Thoracic aorta (tissue), 2 donors: ENCODE measurements at regions not wholly inside any gene's neighbourhood (a gene's known extent, or its start where the extent isn't known, plus 50 kb on each side); places are given as distances from the start of the nearest gene placed in this dataset.

Experiments used
- ATAC-seq: fragments of 150-250 bp; one replicate; pipeline ENCODE4 v1.8.0; 2017; ENCODE audit warnings: low read depth; ENCODE audit not compliant: insufficient number of reproducible peaks, low FRiP score
- DNase-seq: peaks from one replicate; pipeline ENCODE4 v3.0.0-alpha.2; 2020; ENCODE audit warnings: low spot score
- H3K27ac ChIP-seq, 2 donors: fragments of 200-600 bp; sonication (generic); 1 replicate in 1 of 2; 2 replicates in 1 of 2; pipeline ENCODE4 v1.5.1; 2016; ENCODE audit warnings: mild to moderate bottlenecking in 2 of 2, moderate library complexity in 2 of 2
- H3K27me3 ChIP-seq: fragments of 200-600 bp; sonication (generic); replicated peaks from 2 replicates; pipeline ENCODE4 v1.6.0; 2016; ENCODE audit warnings: mild to moderate bottlenecking; ENCODE audit not compliant: insufficient read depth
- H3K36me3 ChIP-seq: fragments of 200-600 bp; sonication (generic); one replicate; pipeline ENCODE4 v1.5.1; 2016
- H3K4me1 ChIP-seq, 2 donors: fragments of 200-600 bp; sonication (generic); 1 replicate in 1 of 2; 2 replicates in 1 of 2; pipeline versions ENCODE4 v1.5.1 to v1.6.0; 2016; ENCODE audit warnings: low read depth in 2 of 2, mild to moderate bottlenecking in 1 of 2; ENCODE audit not compliant: control insufficient read depth in 1 of 2
- H3K4me3 ChIP-seq: fragments of 200-600 bp; sonication (generic); 2 replicates; pipeline ENCODE4 v1.5.1; 2016; ENCODE audit warnings: mild to moderate bottlenecking
- H3K9me3 ChIP-seq: fragments of 200-600 bp; sonication (generic); 2 replicates; pipeline ENCODE4 v1.5.1; 2016
- TF ChIP-seq, protein P1 (sequence below): fragments of 200-600 bp; sonication (generic); IDR thresholded peaks from one replicate; pipeline ENCODE4 v1.5.1; 2019; ENCODE audit warnings: antibody characterized with exemption

DNA sequence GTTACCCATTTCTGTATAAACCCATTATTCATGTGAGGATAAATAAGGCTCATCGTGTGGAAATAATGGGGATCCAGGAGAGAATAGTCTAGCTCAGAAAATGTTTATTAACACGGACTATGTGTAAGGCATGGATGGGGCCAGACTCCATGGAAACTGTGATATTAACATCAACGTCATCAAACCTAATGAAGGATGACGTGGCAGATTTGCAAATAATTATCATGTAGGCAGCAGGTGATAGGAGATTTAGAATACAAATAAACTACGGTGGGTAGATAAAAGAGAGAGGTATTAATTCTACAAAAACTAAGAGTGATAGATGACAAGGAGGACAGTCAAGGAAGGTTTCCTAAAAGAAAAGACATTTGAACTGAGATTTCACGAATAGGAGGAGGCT, 592.2 kb downstream of the REEP3 start:
- H3K27ac ChIP-seq, result no peak overlapping the region
- H3K9me3 ChIP-seq, result no peaks in the 10 kb centered on the region
- no peaks in the 10 kb centered on the region for H3K27me3 ChIP-seq
- H3K36me3 ChIP-seq, result no peaks in the 10 kb centered on the region
- TF ChIP-seq, protein P1, sequence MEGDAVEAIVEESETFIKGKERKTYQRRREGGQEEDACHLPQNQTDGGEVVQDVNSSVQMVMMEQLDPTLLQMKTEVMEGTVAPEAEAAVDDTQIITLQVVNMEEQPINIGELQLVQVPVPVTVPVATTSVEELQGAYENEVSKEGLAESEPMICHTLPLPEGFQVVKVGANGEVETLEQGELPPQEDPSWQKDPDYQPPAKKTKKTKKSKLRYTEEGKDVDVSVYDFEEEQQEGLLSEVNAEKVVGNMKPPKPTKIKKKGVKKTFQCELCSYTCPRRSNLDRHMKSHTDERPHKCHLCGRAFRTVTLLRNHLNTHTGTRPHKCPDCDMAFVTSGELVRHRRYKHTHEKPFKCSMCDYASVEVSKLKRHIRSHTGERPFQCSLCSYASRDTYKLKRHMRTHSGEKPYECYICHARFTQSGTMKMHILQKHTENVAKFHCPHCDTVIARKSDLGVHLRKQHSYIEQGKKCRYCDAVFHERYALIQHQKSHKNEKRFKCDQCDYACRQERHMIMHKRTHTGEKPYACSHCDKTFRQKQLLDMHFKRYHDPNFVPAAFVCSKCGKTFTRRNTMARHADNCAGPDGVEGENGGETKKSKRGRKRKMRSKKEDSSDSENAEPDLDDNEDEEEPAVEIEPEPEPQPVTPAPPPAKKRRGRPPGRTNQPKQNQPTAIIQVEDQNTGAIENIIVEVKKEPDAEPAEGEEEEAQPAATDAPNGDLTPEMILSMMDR, result no peak
- ATAC-seq (no peak), DNase-seq (no peak)
- no peaks in the 10 kb centered on the region for H3K4me1 ChIP-seq
- H3K4me3 ChIP-seq, result no peak overlapping the region

DNA sequence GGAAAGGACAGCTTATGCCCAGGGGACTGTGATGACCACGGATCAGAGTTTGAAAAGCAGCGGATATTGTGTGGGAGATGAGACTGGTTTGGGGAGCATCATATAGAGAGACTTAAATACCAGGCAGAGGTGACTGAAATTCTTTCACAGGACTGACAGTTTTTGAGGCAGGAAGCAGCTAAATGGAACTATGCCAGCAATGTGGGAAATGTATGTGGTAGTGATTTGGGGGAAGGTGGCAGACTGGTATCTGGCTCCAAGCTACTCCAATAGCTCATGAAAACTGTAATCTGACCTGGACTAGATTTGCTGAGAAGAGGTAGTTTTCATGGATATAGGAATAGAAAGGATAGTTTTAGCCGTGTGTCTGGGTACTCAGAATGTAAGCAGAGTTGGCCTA, 592.6 kb downstream of the REEP3 start:
- no peak overlapping the region for H3K4me3 ChIP-seq
- no peaks in the 10 kb centered on the region for H3K27me3 ChIP-seq
- ATAC-seq (no peak), DNase-seq (no peak)
- H3K36me3 ChIP-seq, result no peaks in the 10 kb centered on the region
- no peaks in the 10 kb centered on the region for H3K4me1 ChIP-seq
- no peaks in the 10 kb centered on the region for H3K9me3 ChIP-seq
- TF ChIP-seq, protein P1, result no peak
- H3K27ac ChIP-seq, result no peak overlapping the region

DNA sequence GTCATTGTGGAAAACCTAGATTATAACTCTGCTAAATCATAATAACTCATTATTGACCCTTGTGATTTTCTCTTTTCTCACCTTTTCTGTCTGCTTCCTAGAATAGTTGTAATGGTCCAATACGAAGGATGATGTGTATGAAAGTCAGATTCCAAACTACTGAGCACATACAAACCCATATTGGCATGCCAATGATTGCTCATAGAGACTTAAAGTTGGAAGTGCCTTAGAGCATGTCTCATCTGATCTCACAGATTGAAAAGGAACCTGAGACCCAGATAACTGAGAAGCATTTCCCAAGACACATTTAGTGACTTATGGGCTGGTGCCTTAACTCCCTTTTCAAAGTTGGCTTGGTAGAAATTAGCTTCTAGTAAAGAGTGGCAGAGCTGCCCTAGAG, 594.3 kb downstream of the REEP3 start:
- H3K27ac ChIP-seq, result no peak overlapping the region
- ATAC-seq (no peak), DNase-seq (no peak)
- H3K9me3 ChIP-seq, result no peaks in the 10 kb centered on the region
- no peaks in the 10 kb centered on the region for H3K27me3 ChIP-seq
- H3K4me3 ChIP-seq, result no peak overlapping the region
- H3K36me3 ChIP-seq, result no peaks in the 10 kb centered on the region
- TF ChIP-seq, protein P1, result no peak
- H3K4me1 ChIP-seq, result no peaks in the 10 kb centered on the region

DNA sequence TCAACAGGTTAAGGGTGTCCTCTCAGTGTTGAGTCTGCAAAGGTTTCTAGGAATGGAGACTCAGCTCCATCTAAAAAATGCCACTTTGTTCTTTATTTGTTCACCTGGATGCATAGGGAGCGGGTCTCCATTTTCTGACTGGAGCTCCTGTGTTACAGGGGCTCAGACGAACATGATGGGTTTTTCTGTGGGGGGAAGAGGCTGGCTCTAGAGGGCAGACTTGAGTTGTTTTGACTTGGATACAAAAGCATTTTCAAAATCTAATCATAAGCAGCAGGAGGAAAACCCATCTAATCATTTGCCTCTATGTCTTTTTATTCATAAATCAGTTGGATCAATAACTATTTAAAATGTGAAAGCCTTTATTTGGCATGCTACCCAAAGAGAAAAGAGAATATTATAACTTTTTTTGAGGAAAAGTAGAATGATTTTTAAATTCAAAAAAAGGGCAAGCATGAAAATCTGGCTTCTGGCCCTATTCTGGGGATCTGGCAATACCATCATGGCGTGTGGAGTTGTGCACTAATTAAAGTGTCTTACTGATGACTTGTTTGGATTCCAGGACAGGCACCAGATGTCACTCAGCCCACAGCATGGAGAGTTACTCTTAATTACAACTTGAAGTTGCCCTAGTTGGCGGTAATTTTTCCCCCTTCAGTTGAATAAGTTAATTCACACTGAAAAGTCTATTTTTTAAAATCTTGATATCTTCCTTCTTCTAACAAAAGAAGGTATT, 594.9 kb downstream of the REEP3 start:
- Histone ChIP-seq H3K4me3 (no peak overlapping the region), H3K4me1 (no peaks in the 10 kb centered on the region), H3K36me3 (no peaks in the 10 kb centered on the region), H3K27ac (no peak overlapping the region), H3K27me3 (no peaks in the 10 kb centered on the region), H3K9me3 (no peaks in the 10 kb centered on the region)
- no peak for ATAC-seq
- TF ChIP-seq, protein P1, result no peak
- no peak for DNase-seq

DNA sequence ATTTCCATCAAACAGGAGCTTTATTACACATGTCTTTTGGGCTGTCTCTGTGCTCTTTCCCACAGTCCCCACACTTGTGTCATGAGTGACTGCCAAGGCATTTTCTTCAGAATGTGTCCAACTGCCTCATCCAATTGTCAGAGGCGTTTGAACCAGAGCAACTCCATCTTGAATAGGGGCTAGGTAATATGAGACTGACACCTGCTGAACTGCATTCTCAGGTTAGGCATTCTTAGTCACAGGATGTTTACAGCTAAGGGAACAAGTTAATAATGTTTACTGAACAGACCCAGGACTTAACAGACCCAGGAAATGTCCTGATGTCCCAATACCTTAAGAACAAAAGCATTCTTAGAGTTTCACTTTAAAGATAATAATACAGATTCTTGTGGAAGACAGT, 595.5 kb downstream of the REEP3 start:
- ATAC-seq (no peak), DNase-seq (no peak)
- H3K36me3 ChIP-seq, result no peaks in the 10 kb centered on the region
- TF ChIP-seq, protein P1, result no peak
- no peak overlapping the region for H3K4me3 ChIP-seq
- no peaks in the 10 kb centered on the region for H3K9me3 ChIP-seq
- no peaks in the 10 kb centered on the region for H3K4me1 ChIP-seq
- no peaks in the 10 kb centered on the region for H3K27me3 ChIP-seq
- H3K27ac ChIP-seq, result no peak overlapping the region
